Brain microvascular endothelial cell (primary cell): ENCODE measurements at regions not wholly inside any gene's neighbourhood (a gene's known extent, or its start where the extent isn't known, plus 50 kb on each side); places are given as distances from the start of the nearest gene placed in this dataset.

Experiments
- DNase-seq: peaks from one replicate; pipeline ENCODE4 v3.0.0-alpha.2; 2020
- H3K27ac ChIP-seq: fragments of 250-450 bp; sonication (Bioruptor Pico); 2 replicates; pipeline ENCODE4 v1.5.1; 2020; ENCODE audit warnings: mild to moderate bottlenecking, moderate library complexity
- H3K27me3 ChIP-seq: fragments of 250-450 bp; sonication (Bioruptor Pico); replicated peaks from 2 replicates; pipeline ENCODE4 v1.5.1; 2020; ENCODE audit warnings: mild to moderate bottlenecking
- H3K36me3 ChIP-seq: fragments of 250-450 bp; sonication (Bioruptor Pico); replicated peaks from 2 replicates; pipeline ENCODE4 v1.5.1; 2020; ENCODE audit warnings: mild to moderate bottlenecking
- H3K4me3 ChIP-seq: 2 replicates; pipeline ENCODE4 v1.5.1; 2011; ENCODE audit warnings: low read depth, mild to moderate bottlenecking, control low read depth, low read length, moderate library complexity
- in situ Hi-C: cut with HindIII; loops from 2 replicates; pipeline ENCODE4 v1.10.0; 2017; ENCODE audit warnings: low sequenced_read_pairs, low pct_ligation_motif_present
- TF ChIP-seq, protein P1 (sequence below): IDR thresholded peaks from 2 replicates; pipeline ENCODE4 v1.5.1; 2011; ENCODE audit warnings: low read depth, mild to moderate bottlenecking, moderate library complexity, low read length, control low read depth, inconsistent platforms; ENCODE audit errors: missing control alignments

DNA sequence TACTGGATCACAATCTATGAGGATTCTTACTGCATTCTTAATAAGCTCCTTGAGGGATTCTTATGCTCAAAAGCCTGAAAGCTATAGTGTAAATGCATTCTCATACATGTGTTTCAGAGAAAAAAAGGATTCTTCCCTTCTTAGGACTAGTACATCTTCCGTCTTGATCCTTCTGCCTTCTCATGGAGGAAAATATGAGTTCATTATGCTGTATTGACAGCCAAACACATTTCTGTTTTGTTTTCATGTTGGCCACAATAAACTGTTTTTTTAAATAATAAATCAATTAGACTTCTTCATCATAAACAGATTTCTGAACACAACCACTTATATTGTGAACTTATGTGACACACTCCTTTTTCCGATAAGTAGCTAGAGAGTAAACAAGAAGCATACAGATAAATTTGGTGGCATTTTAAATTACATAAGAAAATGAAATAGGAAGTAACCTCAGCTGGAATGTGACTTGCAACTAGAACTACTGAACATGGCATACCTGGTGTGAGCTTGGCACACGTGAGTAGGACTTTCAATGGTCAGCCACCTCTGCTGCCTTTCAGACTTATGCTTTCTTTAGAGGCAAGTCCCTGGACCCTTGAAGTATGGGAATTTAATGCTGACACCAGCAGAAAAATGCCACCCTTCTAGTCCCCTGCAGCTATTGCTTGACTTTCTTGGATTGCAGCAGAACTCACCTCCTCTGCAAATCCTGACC, 350.4 kb downstream of the BCKDHB start:
- DNase-seq: no peak
- no peak overlapping the region for H3K27ac ChIP-seq
- TF ChIP-seq, protein P1, sequence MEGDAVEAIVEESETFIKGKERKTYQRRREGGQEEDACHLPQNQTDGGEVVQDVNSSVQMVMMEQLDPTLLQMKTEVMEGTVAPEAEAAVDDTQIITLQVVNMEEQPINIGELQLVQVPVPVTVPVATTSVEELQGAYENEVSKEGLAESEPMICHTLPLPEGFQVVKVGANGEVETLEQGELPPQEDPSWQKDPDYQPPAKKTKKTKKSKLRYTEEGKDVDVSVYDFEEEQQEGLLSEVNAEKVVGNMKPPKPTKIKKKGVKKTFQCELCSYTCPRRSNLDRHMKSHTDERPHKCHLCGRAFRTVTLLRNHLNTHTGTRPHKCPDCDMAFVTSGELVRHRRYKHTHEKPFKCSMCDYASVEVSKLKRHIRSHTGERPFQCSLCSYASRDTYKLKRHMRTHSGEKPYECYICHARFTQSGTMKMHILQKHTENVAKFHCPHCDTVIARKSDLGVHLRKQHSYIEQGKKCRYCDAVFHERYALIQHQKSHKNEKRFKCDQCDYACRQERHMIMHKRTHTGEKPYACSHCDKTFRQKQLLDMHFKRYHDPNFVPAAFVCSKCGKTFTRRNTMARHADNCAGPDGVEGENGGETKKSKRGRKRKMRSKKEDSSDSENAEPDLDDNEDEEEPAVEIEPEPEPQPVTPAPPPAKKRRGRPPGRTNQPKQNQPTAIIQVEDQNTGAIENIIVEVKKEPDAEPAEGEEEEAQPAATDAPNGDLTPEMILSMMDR: no peak
- in situ Hi-C loops: no loop called here
- H3K36me3 ChIP-seq: no peaks in the 10 kb centered on the region
- no peaks in the 10 kb centered on the region for H3K27me3 ChIP-seq
- H3K4me3 ChIP-seq: no peak overlapping the region

DNA sequence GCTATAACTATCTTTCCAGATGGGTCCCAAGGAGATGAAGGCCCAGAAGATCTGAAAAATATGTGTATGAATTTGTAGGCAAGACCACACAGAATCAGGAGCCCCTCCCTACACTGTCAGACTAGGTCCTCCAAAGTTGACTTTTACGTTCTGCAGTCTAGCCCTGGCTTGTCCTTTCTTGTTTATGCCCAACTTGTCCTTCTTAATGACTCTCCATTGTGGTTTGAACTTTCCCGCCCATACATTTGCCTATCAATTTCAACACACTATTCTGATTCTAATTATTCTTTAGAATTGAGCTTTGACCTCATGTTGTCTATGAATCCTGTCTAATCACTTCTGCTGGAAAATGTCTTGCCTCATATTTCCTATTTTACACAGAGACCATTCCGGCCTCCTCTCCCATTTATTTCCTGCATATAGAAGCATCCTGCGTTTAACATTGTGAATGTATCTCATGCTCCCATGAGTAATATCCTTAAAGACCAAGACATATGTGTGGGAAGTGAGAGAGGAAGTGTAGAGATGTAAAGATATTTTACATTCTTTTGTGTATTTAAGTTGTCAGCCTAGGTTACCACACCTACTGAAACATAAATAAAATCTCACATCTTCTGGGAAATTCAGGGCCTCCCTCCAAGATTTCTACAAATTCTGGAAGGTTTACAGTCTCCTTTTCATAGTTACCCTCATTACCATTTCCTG, 348.3 kb downstream of the BCKDHB start:
- no peaks in the 10 kb centered on the region for H3K36me3 ChIP-seq
- TF ChIP-seq, protein P1: no peak
- H3K27ac ChIP-seq: peak overlapping the region; percentile 74
- no peaks in the 10 kb centered on the region for H3K27me3 ChIP-seq
- in situ Hi-C loops: no loop called here
- no peak for DNase-seq
- H3K4me3 ChIP-seq: no peak overlapping the region

DNA sequence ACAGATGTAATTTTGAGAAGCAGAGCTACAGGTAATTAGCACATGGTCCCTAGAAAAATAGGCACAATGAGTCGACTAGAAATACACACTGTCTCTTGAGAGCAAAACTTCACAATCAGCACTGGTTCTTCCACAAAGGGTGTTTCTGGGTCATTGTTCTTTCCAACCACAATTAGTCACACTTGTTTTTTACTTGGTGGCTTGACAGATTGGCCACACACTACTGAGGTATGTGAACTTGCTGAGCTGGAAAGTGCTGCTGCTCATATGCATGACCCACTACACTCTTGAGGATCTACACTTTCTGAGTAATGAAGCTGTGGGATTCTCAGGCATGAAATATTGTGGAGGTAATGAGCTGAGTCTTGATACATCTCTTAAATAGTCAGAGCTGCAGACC, 347.7 kb downstream of the BCKDHB start:
- Histone ChIP-seq H3K4me3 (no peak overlapping the region), H3K27me3 (no peaks in the 10 kb centered on the region), H3K27ac (peak overlapping the region; percentile 74), H3K36me3 (no peaks in the 10 kb centered on the region)
- peak; percentile 95 for DNase-seq
- TF ChIP-seq, protein P1: no peak
- in situ Hi-C loops: no loop called here

DNA sequence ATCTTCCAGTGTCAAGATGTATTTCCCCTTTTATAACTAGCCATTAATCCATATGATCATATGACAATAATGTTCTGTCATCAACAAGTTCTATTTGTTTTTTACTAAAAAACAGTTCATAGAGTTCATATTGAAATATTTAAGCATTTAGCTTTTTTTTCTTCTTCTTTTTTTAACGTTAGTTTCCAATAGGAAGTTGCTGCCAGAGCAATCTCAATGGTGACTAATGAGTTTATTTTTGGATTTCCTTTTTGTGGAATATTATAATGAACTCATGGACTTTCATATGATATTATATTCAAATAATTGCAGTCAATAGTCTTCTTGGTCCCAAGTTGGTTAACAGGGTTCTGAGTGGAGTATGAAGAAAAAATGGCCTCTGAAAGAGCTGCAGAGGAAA, 343.3 kb downstream of the BCKDHB start:
- in situ Hi-C loops: no loop called here
- no peak overlapping the region for H3K4me3 ChIP-seq
- H3K36me3 ChIP-seq: no peaks in the 10 kb centered on the region

DNA sequence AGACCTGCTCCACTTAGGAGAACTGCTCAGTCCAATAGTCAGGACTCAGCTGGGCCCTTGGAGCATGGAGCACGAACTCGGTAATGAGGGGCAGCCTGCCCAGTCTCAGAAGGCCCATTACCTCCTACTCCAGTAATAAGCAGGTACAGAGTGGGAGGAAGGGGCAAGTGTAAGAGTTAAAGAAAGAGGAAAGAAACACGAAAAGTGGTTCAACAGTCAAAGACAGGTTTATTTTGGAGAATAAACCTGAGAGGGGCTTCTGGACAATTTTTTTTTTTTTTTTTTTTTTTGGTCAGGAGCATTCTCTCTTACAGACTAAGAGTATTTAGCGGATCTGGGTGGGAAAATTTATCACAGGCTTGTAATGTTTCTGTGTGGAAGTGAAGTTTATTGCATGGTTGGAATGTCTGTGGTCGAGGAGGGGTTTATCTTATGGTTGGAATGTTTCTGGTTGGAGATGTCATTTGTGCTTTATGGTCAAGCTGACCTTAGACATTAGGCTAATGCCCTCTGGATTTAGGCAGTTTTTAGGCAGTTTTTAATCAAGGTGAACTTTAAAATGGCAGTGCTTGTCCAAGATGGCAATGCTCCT, 340.1 kb downstream of the BCKDHB start:
- in situ Hi-C loops: no loop called here
- Histone ChIP-seq H3K4me3 (no peak overlapping the region), H3K27ac (no peak overlapping the region), H3K27me3 (no peaks in the 10 kb centered on the region), H3K36me3 (no peaks in the 10 kb centered on the region)
- TF ChIP-seq, protein P1: no peak
- DNase-seq: no peak

More for the DNA sequence above, 343.3 kb downstream of the BCKDHB start:
- H3K27ac ChIP-seq: no peak overlapping the region
- H3K27me3 ChIP-seq: no peaks in the 10 kb centered on the region
- TF ChIP-seq, protein P1: no peak
- DNase-seq: no peak
